Germinal center (tissue), 1 donor: ENCODE measurements at regions not wholly inside any gene's neighbourhood (a gene's known extent, or its start where the extent isn't known, plus 50 kb on each side); places are given as distances from the start of the nearest gene placed in this dataset.
"Not testable (repeated sequence)": the region's sequence is repeated elsewhere in the genome, so short reads cannot be mapped to it uniquely, and the experiment has no call there.

ENCODE experiments used
- DNase-seq: peaks from one replicate; pipeline ENCODE4 v3.0.0; 2012; ENCODE audit warnings: mixed read lengths, low spot score

- DNase-seq, result no peak
Measured at GRCh38 chr13:62510906-62511655, 1095.4 kb upstream of the PCDH20 start.

- no peak for DNase-seq
Measured at GRCh38 chr13:62502588-62502987, 1086.9 kb upstream of the PCDH20 start.

DNA sequence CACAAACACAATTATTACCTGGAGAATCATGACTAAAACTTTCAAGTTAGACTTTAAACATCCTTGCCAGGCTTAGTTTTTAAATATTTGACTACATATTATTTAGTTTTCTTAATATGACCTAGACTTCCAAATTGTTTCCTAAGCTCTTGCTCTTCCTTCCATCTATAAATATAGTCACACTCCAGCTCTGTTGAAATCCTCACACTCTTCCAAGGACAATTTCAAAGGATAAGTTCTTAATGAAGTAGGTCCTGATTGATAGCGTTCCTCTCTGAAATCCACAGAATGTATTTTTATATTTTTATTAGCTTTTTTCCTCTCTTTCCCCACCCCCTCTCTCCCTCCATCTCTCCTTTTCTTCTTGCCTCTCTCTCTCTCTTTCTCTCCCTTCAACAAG, 1074.1 kb upstream of the PCDH20 start:
- no peak for DNase-seq

DNA sequence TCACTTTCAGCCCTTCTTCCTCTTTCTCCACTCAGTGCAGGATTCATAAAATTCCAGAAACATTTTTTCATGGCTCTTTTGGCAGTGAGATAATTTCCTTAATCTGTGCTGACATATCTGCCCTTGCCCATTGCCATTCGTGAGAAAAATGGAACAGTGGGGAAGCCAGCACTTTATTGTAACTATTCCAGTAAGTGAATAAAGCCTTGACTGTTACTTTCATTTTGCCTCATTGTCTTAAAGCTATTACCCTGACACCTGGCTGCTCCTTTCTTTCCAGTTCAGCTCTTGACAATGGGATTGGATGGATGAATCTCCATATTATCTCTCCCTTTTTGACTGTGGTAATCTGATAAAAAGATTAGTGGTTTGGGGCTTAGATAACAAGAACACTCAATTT, 1068.1 kb upstream of the PCDH20 start:
- DNase-seq, result no peak

- DNase-seq, result no peak
Measured at GRCh38 chr13:62482351-62482750, 1066.7 kb upstream of the PCDH20 start.

DNA sequence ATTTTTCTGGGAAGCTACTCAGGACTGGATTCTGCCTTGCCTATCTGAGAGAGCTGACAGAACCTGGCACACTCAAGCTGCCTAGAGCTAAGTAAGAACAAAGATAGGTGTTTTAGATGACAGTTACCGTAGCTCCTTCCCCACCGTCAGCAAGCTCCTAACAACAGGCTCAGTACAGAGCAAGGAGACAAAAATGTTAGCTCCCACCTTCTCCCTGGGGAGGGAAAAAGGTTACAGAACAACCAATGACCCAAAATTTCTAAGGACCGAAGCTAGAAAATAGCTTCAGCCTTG, 1058.2 kb upstream of the PCDH20 start:
- DNase-seq, result no peak

DNA sequence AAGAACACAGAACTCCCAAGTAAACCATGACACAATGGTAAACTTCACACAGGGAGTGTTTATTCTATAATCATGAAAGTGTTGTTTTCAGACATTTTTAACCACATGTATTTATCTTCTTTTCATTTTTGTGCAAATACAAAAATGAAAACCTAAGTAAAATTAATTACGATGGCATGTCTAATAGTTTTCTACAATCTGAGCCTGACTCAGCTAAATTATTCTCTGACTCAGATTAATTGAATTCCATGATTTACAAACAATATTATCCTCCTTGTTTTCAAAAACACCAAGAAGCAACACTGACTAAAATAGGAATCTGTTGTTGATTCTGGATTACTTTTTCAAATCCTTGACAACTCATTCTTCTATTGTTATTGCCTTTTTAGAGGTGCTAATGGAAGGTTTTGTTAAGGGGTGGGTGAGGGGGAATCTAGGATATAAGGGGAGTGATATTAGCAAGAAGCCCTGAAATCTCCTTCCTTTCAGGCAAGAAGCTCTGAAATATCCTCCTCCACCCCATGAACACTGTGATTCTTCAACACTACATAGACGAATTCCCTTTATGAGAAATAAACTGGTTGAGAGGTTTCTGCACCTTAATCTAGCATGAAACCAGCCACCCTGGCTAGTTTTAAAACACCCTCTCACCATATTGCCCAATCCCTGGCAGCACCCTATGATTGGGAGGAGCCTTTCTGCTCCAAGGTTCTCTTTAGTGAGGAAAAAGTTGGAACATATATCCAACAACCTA, 1057.7 kb upstream of the PCDH20 start:
- DNase-seq, result no peak

- DNase-seq, result no peak
Measured at GRCh38 chr13:62453761-62454160, 1038.1 kb upstream of the PCDH20 start.

- no peak for DNase-seq
Measured at GRCh38 chr13:62450759-62451158, 1035.1 kb upstream of the PCDH20 start.

- DNase-seq, result not testable (repeated sequence)
Measured at GRCh38 chr13:62447771-62448382, 1032.2 kb upstream of the PCDH20 start.

DNA sequence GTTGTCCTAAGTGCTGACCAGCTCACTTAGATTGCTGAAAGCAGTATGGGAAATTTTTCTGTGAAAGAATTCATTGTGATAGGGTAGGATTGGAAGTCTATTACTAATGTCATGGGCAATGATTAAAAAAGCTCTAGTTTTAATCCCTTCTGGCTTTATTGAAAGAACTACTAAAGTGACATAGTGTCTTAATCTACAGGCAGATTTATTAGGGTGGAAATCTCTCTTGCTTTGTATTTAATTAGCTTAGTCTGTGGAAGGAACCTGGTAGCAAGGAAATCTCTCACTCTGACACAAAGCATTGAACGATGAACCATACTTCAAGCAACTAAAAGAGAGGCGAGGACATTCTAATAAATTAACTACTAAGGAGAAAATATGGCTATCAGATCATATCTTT, 1029.2 kb upstream of the PCDH20 start:
- DNase-seq, result no peak

- DNase-seq, result no peak
Measured at GRCh38 chr13:62434081-62434480, 1018.4 kb upstream of the PCDH20 start.

GRCh38 chr13:62433660-62434059, 1018.0 kb upstream of the PCDH20 start:
- DNase-seq, result no peak

GRCh38 chr13:62432906-62433305, 1017.3 kb upstream of the PCDH20 start:
- no peak for DNase-seq

DNA sequence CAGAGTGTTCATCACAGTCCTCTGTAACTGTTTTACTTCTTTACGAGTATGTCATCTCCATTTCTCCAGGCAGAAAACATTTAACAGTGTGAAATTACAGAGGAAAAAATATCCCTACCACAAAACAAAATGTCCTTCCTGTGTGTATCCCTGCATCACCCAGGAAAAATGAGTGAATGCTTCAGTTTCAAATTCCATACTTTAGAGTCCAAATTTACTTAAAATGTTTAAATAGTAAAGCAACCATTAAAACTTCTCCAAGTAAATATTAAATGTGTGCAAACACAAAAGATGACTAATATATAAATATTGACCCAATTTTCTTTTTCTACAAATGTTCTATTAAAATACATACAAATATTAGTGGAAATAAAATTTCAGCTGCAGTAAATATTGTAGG, 1016.6 kb upstream of the PCDH20 start:
- DNase-seq, result no peak

GRCh38 chr13:62431852-62432251, 1016.2 kb upstream of the PCDH20 start:
- DNase-seq, result no peak

GRCh38 chr13:62418872-62419271, 1003.2 kb upstream of the PCDH20 start:
- no peak for DNase-seq

DNA sequence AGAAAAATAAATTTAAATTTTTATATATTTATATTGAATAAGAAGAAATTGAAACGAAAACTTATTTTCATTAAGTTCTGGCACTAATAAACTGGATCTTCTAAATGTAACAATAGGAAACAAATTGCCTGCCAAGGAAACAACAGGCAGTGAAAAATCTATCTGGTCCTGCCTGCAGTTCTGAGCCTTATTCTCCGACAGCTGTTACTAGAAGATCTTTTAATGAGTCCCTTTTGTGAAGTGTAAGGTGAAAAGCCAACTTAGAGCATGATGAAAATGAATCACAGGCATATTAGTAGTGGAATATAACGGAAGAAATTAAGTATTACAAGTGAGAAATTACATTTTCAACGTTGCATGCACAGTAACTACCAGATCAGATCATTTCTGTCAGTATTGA, 1002.7 kb upstream of the PCDH20 start:
- no peak for DNase-seq

- DNase-seq, result no peak
Measured at GRCh38 chr13:62407871-62408270, 992.2 kb upstream of the PCDH20 start.

GRCh38 chr13:62388515-62388914, 972.9 kb upstream of the PCDH20 start:
- DNase-seq, result no peak

GRCh38 chr13:62387647-62388046, 972.0 kb upstream of the PCDH20 start:
- no peak for DNase-seq

GRCh38 chr13:62379241-62379640, 963.6 kb upstream of the PCDH20 start:
- not testable (repeated sequence) for DNase-seq

- no peak for DNase-seq
Measured at GRCh38 chr13:62377838-62378237, 962.2 kb upstream of the PCDH20 start.
